ENCODE measurements at regions not wholly inside any gene's neighbourhood (a gene's known extent, or its start where the extent isn't known, plus 50 kb on each side); places are given as distances from the start of the nearest gene placed in this dataset.

DNA sequence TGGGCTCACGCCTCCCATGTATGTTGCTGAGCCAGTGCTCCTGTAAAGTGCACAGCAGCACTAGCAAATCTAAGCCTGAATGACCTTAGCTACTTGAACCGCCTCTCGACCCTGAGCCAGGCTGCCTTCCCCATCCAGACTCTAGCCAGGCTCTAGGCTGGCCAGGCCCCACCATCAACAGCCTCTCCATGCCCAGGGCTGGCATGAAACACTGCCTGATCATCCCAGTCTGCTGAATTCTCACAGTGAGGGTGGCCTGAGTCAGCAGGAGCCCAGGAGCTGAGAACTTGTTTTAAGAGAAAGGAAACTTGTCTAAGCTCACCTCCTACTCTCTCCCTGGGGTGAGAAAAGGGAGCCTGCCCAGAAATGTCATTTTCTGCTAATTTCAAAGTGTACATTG lies 733.3 kb downstream of the PTPRU start:
- TF ChIP-seq, protein P1, sequence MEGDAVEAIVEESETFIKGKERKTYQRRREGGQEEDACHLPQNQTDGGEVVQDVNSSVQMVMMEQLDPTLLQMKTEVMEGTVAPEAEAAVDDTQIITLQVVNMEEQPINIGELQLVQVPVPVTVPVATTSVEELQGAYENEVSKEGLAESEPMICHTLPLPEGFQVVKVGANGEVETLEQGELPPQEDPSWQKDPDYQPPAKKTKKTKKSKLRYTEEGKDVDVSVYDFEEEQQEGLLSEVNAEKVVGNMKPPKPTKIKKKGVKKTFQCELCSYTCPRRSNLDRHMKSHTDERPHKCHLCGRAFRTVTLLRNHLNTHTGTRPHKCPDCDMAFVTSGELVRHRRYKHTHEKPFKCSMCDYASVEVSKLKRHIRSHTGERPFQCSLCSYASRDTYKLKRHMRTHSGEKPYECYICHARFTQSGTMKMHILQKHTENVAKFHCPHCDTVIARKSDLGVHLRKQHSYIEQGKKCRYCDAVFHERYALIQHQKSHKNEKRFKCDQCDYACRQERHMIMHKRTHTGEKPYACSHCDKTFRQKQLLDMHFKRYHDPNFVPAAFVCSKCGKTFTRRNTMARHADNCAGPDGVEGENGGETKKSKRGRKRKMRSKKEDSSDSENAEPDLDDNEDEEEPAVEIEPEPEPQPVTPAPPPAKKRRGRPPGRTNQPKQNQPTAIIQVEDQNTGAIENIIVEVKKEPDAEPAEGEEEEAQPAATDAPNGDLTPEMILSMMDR (IDR thresholded peaks at IDR 0.05; ENCODE audit: control insufficient read depth, insufficient read depth, low read depth, low read length, missing control alignments): no peak

GRCh38 chr1:29967261-29967660 lies 730.9 kb downstream of the PTPRU start:
- H3K4me3 ChIP-seq (ENCODE audit: control insufficient read depth, low read depth, low read length): no peak overlapping the region
- no peak for DNase-seq (ENCODE audit: low read depth)
- TF ChIP-seq, protein P1 (IDR thresholded peaks at IDR 0.05; ENCODE audit: control insufficient read depth, insufficient read depth, low read depth, low read length, missing control alignments): no peak

More for the DNA sequence above, 733.3 kb downstream of the PTPRU start:
- H3K4me3 ChIP-seq (ENCODE audit: control insufficient read depth, low read depth, low read length): no peak overlapping the region
- no peak for DNase-seq (ENCODE audit: low read depth)

GRCh38 chr1:29966526-29967045 lies 730.3 kb downstream of the PTPRU start:
- H3K4me3 ChIP-seq (ENCODE audit: control insufficient read depth, low read depth, low read length): no peak overlapping the region
- TF ChIP-seq, protein P1 (IDR thresholded peaks at IDR 0.05; ENCODE audit: control insufficient read depth, insufficient read depth, low read depth, low read length, missing control alignments): no peak
- DNase-seq (ENCODE audit: low read depth): no peak

- DNase-seq (ENCODE audit: low read depth): no peak
- H3K4me3 ChIP-seq (ENCODE audit: control insufficient read depth, low read depth, low read length): no peak overlapping the region
- TF ChIP-seq, protein P1 (IDR thresholded peaks at IDR 0.05; ENCODE audit: control insufficient read depth, insufficient read depth, low read depth, low read length, missing control alignments): no peak
Observed at GRCh38 chr1:29964718-29965533, 728.6 kb downstream of the PTPRU start.

DNA sequence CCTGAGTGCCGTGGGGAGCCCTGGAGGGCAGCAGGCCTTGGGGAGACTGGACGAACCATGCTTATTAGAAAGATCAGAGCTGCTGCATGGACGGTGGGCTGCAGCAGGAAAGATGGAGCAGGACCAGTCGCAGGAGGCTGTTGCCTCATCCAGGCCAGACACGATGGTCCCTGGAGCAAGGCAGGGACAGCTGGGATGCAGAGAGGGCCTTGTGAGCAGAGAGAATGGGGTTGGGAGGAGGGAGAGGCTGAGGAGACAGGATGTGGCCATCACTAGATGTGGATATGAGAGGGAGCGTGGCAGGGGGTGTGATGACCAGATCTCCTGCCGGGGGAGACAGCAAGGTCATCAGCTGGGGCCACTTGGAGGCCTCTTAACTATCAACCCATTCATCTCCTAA lies 727.6 kb downstream of the PTPRU start:
- no peak for DNase-seq (ENCODE audit: low read depth)
- TF ChIP-seq, protein P1 (IDR thresholded peaks at IDR 0.05; ENCODE audit: control insufficient read depth, insufficient read depth, low read depth, low read length, missing control alignments): no peak
- H3K4me3 ChIP-seq (ENCODE audit: control insufficient read depth, low read depth, low read length): no peak overlapping the region

GRCh38 chr1:29962831-29963247 lies 726.5 kb downstream of the PTPRU start:
- no peak for DNase-seq (ENCODE audit: low read depth)
- TF ChIP-seq, protein P1 (IDR thresholded peaks at IDR 0.05; ENCODE audit: control insufficient read depth, insufficient read depth, low read depth, low read length, missing control alignments): no peak

More at GRCh38 chr1:29962831-29963247, 726.5 kb downstream of the PTPRU start:
- H3K4me3 ChIP-seq (ENCODE audit: control insufficient read depth, low read depth, low read length): no peak overlapping the region

Measured in AG09309 (cell line).